Ishikawa (cell line): ENCODE measurements at regions not wholly inside any gene's neighbourhood (a gene's known extent, or its start where the extent isn't known, plus 50 kb on each side); places are given as distances from the start of the nearest gene placed in this dataset.

ENCODE experiments used
- CEBPB ChIP-seq: IDR thresholded peaks from 2 replicates; pipeline ENCODE4 v1.6.1; 2012
- CREB1 ChIP-seq: IDR thresholded peaks from 2 replicates; pipeline ENCODE4 v1.6.1; 2012; ENCODE audit warnings: low read depth
- EGR1 ChIP-seq: IDR thresholded peaks from 2 replicates; pipeline ENCODE4 v1.6.1; 2012
- EP300 ChIP-seq: IDR thresholded peaks from 2 replicates; pipeline ENCODE4 v1.6.1; 2012; ENCODE audit warnings: borderline replicate concordance
- FOXM1 ChIP-seq: IDR thresholded peaks from 2 replicates; pipeline ENCODE4 v1.6.1; 2012; ENCODE audit warnings: low read depth, borderline replicate concordance
- MAX ChIP-seq: IDR thresholded peaks from 2 replicates; pipeline ENCODE4 v1.6.1; 2012
- NFIC ChIP-seq: IDR thresholded peaks from 2 replicates; pipeline ENCODE4 v1.6.1; 2012
- RAD21 ChIP-seq: IDR thresholded peaks from 2 replicates; pipeline ENCODE4 v1.6.1; 2012; ENCODE audit warnings: low read depth
- TAF1 ChIP-seq: IDR thresholded peaks from 2 replicates; pipeline ENCODE4 v1.6.1; 2012; ENCODE audit warnings: low read depth, mild to moderate bottlenecking
- TCF12 ChIP-seq: IDR thresholded peaks from 2 replicates; pipeline ENCODE4 v1.6.1; 2012; ENCODE audit warnings: low read depth
- TEAD4 ChIP-seq: IDR thresholded peaks from 2 replicates; pipeline ENCODE4 v1.6.1; 2012
- YY1 ChIP-seq: IDR thresholded peaks from 2 replicates; pipeline ENCODE4 v1.6.1; 2012; ENCODE audit warnings: low read depth
- ZBTB7A ChIP-seq: IDR thresholded peaks from 2 replicates; pipeline ENCODE4 v1.6.1; 2012; ENCODE audit warnings: low read depth
- TF ChIP-seq, protein P1 (sequence below): IDR thresholded peaks from 2 replicates; pipeline ENCODE4 v1.6.1; 2012; ENCODE audit warnings: low read depth, mild to moderate bottlenecking
- TF ChIP-seq, protein P2 (sequence below): IDR thresholded peaks from 2 replicates; pipeline ENCODE4 v1.6.1; 2012

GRCh38 chr2:57615855-57616556, 430.6 kb upstream of the VRK2 start:
- TF ChIP-seq MAX (no peak), EGR1 (no peak), YY1 (no peak), FOXM1 (no peak), TEAD4 (no peak), EP300 (no peak), CEBPB (no peak), TCF12 (no peak), TAF1 (no peak)
- TF ChIP-seq, protein P1, sequence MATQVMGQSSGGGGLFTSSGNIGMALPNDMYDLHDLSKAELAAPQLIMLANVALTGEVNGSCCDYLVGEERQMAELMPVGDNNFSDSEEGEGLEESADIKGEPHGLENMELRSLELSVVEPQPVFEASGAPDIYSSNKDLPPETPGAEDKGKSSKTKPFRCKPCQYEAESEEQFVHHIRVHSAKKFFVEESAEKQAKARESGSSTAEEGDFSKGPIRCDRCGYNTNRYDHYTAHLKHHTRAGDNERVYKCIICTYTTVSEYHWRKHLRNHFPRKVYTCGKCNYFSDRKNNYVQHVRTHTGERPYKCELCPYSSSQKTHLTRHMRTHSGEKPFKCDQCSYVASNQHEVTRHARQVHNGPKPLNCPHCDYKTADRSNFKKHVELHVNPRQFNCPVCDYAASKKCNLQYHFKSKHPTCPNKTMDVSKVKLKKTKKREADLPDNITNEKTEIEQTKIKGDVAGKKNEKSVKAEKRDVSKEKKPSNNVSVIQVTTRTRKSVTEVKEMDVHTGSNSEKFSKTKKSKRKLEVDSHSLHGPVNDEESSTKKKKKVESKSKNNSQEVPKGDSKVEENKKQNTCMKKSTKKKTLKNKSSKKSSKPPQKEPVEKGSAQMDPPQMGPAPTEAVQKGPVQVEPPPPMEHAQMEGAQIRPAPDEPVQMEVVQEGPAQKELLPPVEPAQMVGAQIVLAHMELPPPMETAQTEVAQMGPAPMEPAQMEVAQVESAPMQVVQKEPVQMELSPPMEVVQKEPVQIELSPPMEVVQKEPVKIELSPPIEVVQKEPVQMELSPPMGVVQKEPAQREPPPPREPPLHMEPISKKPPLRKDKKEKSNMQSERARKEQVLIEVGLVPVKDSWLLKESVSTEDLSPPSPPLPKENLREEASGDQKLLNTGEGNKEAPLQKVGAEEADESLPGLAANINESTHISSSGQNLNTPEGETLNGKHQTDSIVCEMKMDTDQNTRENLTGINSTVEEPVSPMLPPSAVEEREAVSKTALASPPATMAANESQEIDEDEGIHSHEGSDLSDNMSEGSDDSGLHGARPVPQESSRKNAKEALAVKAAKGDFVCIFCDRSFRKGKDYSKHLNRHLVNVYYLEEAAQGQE, result no peak

GRCh38 chr2:57617318-57617717, 429.3 kb upstream of the VRK2 start:
- TF ChIP-seq, protein P1, result no peak
- TF ChIP-seq TEAD4, result no peak
- no peak for TF ChIP-seq EP300
- TF ChIP-seq TCF12, result no peak
- no peak for TF ChIP-seq MAX
- no peak for TF ChIP-seq CEBPB
- TF ChIP-seq, protein P2, sequence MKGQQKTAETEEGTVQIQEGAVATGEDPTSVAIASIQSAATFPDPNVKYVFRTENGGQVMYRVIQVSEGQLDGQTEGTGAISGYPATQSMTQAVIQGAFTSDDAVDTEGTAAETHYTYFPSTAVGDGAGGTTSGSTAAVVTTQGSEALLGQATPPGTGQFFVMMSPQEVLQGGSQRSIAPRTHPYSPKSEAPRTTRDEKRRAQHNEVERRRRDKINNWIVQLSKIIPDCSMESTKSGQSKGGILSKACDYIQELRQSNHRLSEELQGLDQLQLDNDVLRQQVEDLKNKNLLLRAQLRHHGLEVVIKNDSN, result no peak
- TF ChIP-seq NFIC, result no peak
- TF ChIP-seq CREB1, result no peak
- no peak for TF ChIP-seq EGR1
- no peak for TF ChIP-seq YY1
- no peak for TF ChIP-seq RAD21
- no peak for TF ChIP-seq FOXM1
- TF ChIP-seq TAF1, result no peak
- TF ChIP-seq ZBTB7A, result no peak

GRCh38 chr2:57621122-57621663, 425.4 kb upstream of the VRK2 start:
- TF ChIP-seq EGR1 (no peak), ZBTB7A (no peak), EP300 (no peak), TAF1 (no peak), RAD21 (no peak), NFIC (no peak), TCF12 (no peak), CEBPB (no peak), YY1 (no peak), CREB1 (no peak), MAX (no peak), FOXM1 (no peak), TEAD4 (no peak)
- TF ChIP-seq, protein P2, result no peak
- TF ChIP-seq, protein P1, result no peak

- TF ChIP-seq TEAD4, result no peak
- no peak for TF ChIP-seq TCF12
- TF ChIP-seq TAF1, result no peak
- no peak for TF ChIP-seq ZBTB7A
- TF ChIP-seq NFIC, result no peak
- no peak for TF ChIP-seq CEBPB
- no peak for TF ChIP-seq MAX
- TF ChIP-seq EGR1, result no peak
- no peak for TF ChIP-seq RAD21
- no peak for TF ChIP-seq FOXM1
- no peak for TF ChIP-seq EP300
- TF ChIP-seq, protein P2, result no peak
- TF ChIP-seq, protein P1, result no peak
- TF ChIP-seq YY1, result no peak
- TF ChIP-seq CREB1, result no peak
These were observed 424.6 kb upstream of the VRK2 start for GRCh38 chr2:57622009-57622408.
